ENCODE measurements at regions not wholly inside any gene's neighbourhood (a gene's known extent, or its start where the extent isn't known, plus 50 kb on each side); places are given as distances from the start of the nearest gene placed in this dataset.

GRCh38 chr11:22082788-22083187 is 110.1 kb upstream of the ANO5 start (continued):
- TF ChIP-seq, protein P1, sequence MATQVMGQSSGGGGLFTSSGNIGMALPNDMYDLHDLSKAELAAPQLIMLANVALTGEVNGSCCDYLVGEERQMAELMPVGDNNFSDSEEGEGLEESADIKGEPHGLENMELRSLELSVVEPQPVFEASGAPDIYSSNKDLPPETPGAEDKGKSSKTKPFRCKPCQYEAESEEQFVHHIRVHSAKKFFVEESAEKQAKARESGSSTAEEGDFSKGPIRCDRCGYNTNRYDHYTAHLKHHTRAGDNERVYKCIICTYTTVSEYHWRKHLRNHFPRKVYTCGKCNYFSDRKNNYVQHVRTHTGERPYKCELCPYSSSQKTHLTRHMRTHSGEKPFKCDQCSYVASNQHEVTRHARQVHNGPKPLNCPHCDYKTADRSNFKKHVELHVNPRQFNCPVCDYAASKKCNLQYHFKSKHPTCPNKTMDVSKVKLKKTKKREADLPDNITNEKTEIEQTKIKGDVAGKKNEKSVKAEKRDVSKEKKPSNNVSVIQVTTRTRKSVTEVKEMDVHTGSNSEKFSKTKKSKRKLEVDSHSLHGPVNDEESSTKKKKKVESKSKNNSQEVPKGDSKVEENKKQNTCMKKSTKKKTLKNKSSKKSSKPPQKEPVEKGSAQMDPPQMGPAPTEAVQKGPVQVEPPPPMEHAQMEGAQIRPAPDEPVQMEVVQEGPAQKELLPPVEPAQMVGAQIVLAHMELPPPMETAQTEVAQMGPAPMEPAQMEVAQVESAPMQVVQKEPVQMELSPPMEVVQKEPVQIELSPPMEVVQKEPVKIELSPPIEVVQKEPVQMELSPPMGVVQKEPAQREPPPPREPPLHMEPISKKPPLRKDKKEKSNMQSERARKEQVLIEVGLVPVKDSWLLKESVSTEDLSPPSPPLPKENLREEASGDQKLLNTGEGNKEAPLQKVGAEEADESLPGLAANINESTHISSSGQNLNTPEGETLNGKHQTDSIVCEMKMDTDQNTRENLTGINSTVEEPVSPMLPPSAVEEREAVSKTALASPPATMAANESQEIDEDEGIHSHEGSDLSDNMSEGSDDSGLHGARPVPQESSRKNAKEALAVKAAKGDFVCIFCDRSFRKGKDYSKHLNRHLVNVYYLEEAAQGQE (IDR thresholded peaks at IDR 0.05) = no peak
- TF ChIP-seq HEYL (CRISPR knock-in tag; IDR thresholded peaks at IDR 0.05) = no peak
- TF ChIP-seq NR3C1 (IDR thresholded peaks at IDR 0.05) = no peak
- TF ChIP-seq RFX5 (IDR thresholded peaks at IDR 0.05) = no peak
- no peak for TF ChIP-seq KDM1A (IDR thresholded peaks at IDR 0.05; ENCODE audit: low read depth)

- Histone ChIP-seq H3K27ac (no peak overlapping the region), H3K9me3 (no peaks in the 10 kb centered on the region), H3K4me2 (no peak overlapping the region), H3K4me3 (no peak overlapping the region), H3K4me1 (no peaks in the 10 kb centered on the region)
- ChIA-PET POLR2A (no interaction called here), CTCF (no interaction called here)
- DNase-seq (ENCODE audit: low read depth in 1 of 2, low spot score in 1 of 2) (no peak), ATAC-seq (no peak), FAIRE-seq (no peak)
- TF ChIP-seq SREBF2 (IDR thresholded peaks at IDR 0.05) = no peak
- 14% methylated on average over 1 of the region's 1 CpG for WGBS (ENCODE audit: missing lambda C conversion rate)
Measured at GRCh38 chr11:22084056-22084455, 108.8 kb upstream of the ANO5 start.

- DNase-seq (ENCODE audit: low read depth in 1 of 2, low spot score in 1 of 2) (no peak), ATAC-seq (no peak), FAIRE-seq (no peak)
- CTCF ChIA-PET = no interaction called here
- Histone ChIP-seq H3K4me1 (no peaks in the 10 kb centered on the region), H3K4me3 (no peak overlapping the region), H3K9me3 (no peaks in the 10 kb centered on the region), H3K27ac (no peak overlapping the region), H3K4me2 (no peak overlapping the region)
- POLR2A ChIA-PET = no interaction called here
- TF ChIP-seq RAD21 (conservative IDR thresholded peaks at IDR 0.05 in 1 of 2, IDR thresholded peaks at IDR 0.05 in 1 of 2) (no peak), HOXA7 (CRISPR knock-in tag; IDR thresholded peaks at IDR 0.05) (no peak), KDM1A (IDR thresholded peaks at IDR 0.05; ENCODE audit: low read depth) (no peak), KDM5A (IDR thresholded peaks at IDR 0.05) (no peak), RNF2 (IDR thresholded peaks at IDR 0.05; ENCODE audit: borderline replicate concordance, low read depth) (no peak), TP53 (CRISPR knock-in tag; IDR thresholded peaks at IDR 0.05) (no peak), NR3C1 (IDR thresholded peaks at IDR 0.05) (no peak), HOXB13 (CRISPR knock-in tag; IDR thresholded peaks at IDR 0.05; ENCODE audit: low read depth) (no peak)
- TF ChIP-seq, protein P2, sequence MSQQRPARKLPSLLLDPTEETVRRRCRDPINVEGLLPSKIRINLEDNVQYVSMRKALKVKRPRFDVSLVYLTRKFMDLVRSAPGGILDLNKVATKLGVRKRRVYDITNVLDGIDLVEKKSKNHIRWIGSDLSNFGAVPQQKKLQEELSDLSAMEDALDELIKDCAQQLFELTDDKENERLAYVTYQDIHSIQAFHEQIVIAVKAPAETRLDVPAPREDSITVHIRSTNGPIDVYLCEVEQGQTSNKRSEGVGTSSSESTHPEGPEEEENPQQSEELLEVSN (IDR thresholded peaks at IDR 0.05; ENCODE audit: borderline replicate concordance, low read depth) = no peak
- TF ChIP-seq, protein P3, sequence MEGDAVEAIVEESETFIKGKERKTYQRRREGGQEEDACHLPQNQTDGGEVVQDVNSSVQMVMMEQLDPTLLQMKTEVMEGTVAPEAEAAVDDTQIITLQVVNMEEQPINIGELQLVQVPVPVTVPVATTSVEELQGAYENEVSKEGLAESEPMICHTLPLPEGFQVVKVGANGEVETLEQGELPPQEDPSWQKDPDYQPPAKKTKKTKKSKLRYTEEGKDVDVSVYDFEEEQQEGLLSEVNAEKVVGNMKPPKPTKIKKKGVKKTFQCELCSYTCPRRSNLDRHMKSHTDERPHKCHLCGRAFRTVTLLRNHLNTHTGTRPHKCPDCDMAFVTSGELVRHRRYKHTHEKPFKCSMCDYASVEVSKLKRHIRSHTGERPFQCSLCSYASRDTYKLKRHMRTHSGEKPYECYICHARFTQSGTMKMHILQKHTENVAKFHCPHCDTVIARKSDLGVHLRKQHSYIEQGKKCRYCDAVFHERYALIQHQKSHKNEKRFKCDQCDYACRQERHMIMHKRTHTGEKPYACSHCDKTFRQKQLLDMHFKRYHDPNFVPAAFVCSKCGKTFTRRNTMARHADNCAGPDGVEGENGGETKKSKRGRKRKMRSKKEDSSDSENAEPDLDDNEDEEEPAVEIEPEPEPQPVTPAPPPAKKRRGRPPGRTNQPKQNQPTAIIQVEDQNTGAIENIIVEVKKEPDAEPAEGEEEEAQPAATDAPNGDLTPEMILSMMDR (IDR thresholded peaks at IDR 0.05) = no peak
Measured at GRCh38 chr11:22084564-22084963, 108.3 kb upstream of the ANO5 start.

- FAIRE-seq (no peak), DNase-seq (ENCODE audit: low read depth in 1 of 2, low spot score in 1 of 2) (no peak), ATAC-seq (no peak)
- ChIA-PET POLR2A (no interaction called here), CTCF (no interaction called here)
- H3K4me3 ChIP-seq = no peak overlapping the region
- no peak overlapping the region for H3K4me2 ChIP-seq
- H3K9me3 ChIP-seq = no peaks in the 10 kb centered on the region
- no peaks in the 10 kb centered on the region for H3K4me1 ChIP-seq
- WGBS (ENCODE audit: missing lambda C conversion rate) = 30% methylated on average over 2 of the region's 2 CpGs
- no peak overlapping the region for H3K27ac ChIP-seq
- no peak for TF ChIP-seq ZNF302 (CRISPR knock-in tag; IDR thresholded peaks at IDR 0.05)
- TF ChIP-seq RCOR1 (IDR thresholded peaks at IDR 0.05; ENCODE audit: low read depth, low read length) = no peak
- TF ChIP-seq ZFP36 (IDR thresholded peaks at IDR 0.05; ENCODE audit: borderline replicate concordance, partially characterized antibody) = no peak
- TF ChIP-seq ESRRA (IDR thresholded peaks at IDR 0.05; ENCODE audit: borderline replicate concordance, low read length) = no peak
- TF ChIP-seq FOXS1 (CRISPR knock-in tag; IDR thresholded peaks at IDR 0.05) = no peak
- TF ChIP-seq EP300 (IDR thresholded peaks at IDR 0.05) = no peak
- no peak for TF ChIP-seq MYC (IDR thresholded peaks at IDR 0.05; ENCODE audit: borderline replicate concordance, low read length)
- no peak for TF ChIP-seq HOXB13 (CRISPR knock-in tag; IDR thresholded peaks at IDR 0.05; ENCODE audit: low read depth)
- TF ChIP-seq, protein P4, sequence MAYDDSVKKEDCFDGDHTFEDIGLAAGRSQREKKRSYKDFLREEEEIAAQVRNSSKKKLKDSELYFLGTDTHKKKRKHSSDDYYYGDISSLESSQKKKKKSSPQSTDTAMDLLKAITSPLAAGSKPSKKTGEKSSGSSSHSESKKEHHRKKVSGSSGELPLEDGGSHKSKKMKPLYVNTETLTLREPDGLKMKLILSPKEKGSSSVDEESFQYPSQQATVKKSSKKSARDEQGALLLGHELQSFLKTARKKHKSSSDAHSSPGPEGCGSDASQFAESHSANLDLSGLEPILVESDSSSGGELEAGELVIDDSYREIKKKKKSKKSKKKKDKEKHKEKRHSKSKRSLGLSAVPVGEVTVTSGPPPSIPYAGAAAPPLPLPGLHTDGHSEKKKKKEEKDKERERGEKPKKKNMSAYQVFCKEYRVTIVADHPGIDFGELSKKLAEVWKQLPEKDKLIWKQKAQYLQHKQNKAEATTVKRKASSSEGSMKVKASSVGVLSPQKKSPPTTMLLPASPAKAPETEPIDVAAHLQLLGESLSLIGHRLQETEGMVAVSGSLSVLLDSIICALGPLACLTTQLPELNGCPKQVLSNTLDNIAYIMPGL (CRISPR knock-in tag; IDR thresholded peaks at IDR 0.05; ENCODE audit: borderline replicate concordance) = no peak
- TF ChIP-seq EHF (CRISPR knock-in tag; IDR thresholded peaks at IDR 0.05) = no peak
- TF ChIP-seq HEYL (CRISPR knock-in tag; IDR thresholded peaks at IDR 0.05) = no peak
- no peak for TF ChIP-seq HOXB5 (CRISPR knock-in tag; IDR thresholded peaks at IDR 0.05)
Measured at GRCh38 chr11:22089609-22090008, 103.3 kb upstream of the ANO5 start.

Measured in A549 (cell line).